A673 (cell line): ENCODE measurements at regions not wholly inside any gene's neighbourhood (a gene's known extent, or its start where the extent isn't known, plus 50 kb on each side); places are given as distances from the start of the nearest gene placed in this dataset.

Source experiments
- CTCF ChIP-seq: fragments of 300-800, 200-600 bp; sonication (generic); conservative IDR thresholded peaks from 2 replicates; pipeline ENCODE4 v1.5.1; 2017; ENCODE audit warnings: low read depth, mild to moderate bottlenecking, antibody characterized with exemption, low read length, moderate library complexity, mixed read lengths
- EZH2 ChIP-seq: fragments of 200-600 bp; sonication (generic); IDR thresholded peaks from 2 replicates; pipeline ENCODE4 v1.6.1; 2017; ENCODE audit warnings: borderline replicate concordance, low read depth, mild to moderate bottlenecking, mixed read lengths, antibody characterized with exemption, low read length; ENCODE audit not compliant: poor library complexity, severe bottlenecking

- no peak for TF ChIP-seq CTCF
- no peak for TF ChIP-seq EZH2
Measured at GRCh38 chr3:39748763-39749162, 60.6 kb upstream of the MYRIP start.
